ENCODE measurements at regions not wholly inside any gene's neighbourhood (a gene's known extent, or its start where the extent isn't known, plus 50 kb on each side); places are given as distances from the start of the nearest gene placed in this dataset.

DNA sequence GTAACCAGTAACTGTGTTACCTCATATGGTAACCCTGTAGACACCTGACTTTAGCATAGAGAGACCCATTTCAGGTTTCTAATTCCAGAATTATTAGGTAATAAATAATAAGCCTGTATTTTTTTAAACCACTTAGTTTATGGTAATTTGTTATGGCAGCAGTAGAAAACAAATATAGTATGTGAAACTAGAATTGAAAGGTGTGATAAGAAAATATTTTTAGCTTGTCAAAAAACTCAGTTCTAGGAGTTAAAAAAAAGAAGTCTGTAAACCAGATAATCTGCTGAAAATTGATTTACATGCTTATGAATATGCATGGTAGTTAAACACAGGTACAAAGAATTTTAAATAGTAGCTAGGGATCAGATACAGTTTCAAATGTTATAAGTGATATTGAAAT lies 695.0 kb upstream of the GJE1 start:
- TF ChIP-seq, protein P1, sequence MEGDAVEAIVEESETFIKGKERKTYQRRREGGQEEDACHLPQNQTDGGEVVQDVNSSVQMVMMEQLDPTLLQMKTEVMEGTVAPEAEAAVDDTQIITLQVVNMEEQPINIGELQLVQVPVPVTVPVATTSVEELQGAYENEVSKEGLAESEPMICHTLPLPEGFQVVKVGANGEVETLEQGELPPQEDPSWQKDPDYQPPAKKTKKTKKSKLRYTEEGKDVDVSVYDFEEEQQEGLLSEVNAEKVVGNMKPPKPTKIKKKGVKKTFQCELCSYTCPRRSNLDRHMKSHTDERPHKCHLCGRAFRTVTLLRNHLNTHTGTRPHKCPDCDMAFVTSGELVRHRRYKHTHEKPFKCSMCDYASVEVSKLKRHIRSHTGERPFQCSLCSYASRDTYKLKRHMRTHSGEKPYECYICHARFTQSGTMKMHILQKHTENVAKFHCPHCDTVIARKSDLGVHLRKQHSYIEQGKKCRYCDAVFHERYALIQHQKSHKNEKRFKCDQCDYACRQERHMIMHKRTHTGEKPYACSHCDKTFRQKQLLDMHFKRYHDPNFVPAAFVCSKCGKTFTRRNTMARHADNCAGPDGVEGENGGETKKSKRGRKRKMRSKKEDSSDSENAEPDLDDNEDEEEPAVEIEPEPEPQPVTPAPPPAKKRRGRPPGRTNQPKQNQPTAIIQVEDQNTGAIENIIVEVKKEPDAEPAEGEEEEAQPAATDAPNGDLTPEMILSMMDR (IDR thresholded peaks at IDR 0.05): no peak
- no peak for TF ChIP-seq POLR2A (IDR thresholded peaks at IDR 0.05)

Measured in heart left ventricle (tissue), 13 donors.